IMR-90 (cell line): ENCODE measurements at regions not wholly inside any gene's neighbourhood (a gene's known extent, or its start where the extent isn't known, plus 50 kb on each side); places are given as distances from the start of the nearest gene placed in this dataset.

Experiments
- ATAC-seq: fragments of 200-7000 bp; cut with Tn5 transposase; 2 replicates; pipeline ENCODE4 v1.9.1; 2020; ENCODE audit warnings: low read depth, mild to moderate bottlenecking, moderate library complexity
- BruUV-seq: library from RNA; stranded (reverse); fragments of 400-500 nt; replicated peaks from 2 replicates; lab custom pipeline; 2021; lab: Mats Ljungman, UMichigan
- CTCF ChIA-PET: fragments of 300-600 bp; formaldehyde crosslinking; extraction: SDS; loops from one replicate; lab custom pipeline; 2021; ENCODE audit warnings: antibody characterized with exemption; lab: Yijun Ruan, JAX
- POLR2A ChIA-PET: fragments of 300-600 bp; sonication (Branson Sonifier 250); formaldehyde crosslinking; loops from one replicate; lab custom pipeline; 2022; ENCODE audit warnings: antibody characterized with exemption; ENCODE audit not compliant: unreplicated experiment; lab: Charles Lee
- DNase-seq: peaks from one replicate; pipeline ENCODE4 v3.0.0; 2013
- H2AFZ ChIP-seq: replicated peaks from 2 replicates; pipeline ENCODE3; 2013; ENCODE audit warnings: low read length, mild to moderate bottlenecking; ENCODE audit not compliant: poor library complexity
- H2AK5ac ChIP-seq: 2 replicates; pipeline ENCODE4 v1.6.1; 2013; ENCODE audit warnings: low read depth, low read length, inconsistent platforms
- H2AK9ac ChIP-seq: replicated peaks from 2 replicates; pipeline ENCODE3; 2013; ENCODE audit warnings: mild to moderate bottlenecking, low read depth, low read length, moderate library complexity; ENCODE audit not compliant: poor library complexity
- H2BK120ac ChIP-seq: 2 replicates; pipeline ENCODE4 v1.6.1; 2013; ENCODE audit warnings: low read depth, low read length, inconsistent platforms
- H2BK15ac ChIP-seq: 3 replicates; pipeline ENCODE4 v1.6.1; 2013; ENCODE audit warnings: low read depth, low read length, inconsistent platforms
- H2BK20ac ChIP-seq: 2 replicates; pipeline ENCODE4 v1.6.1; 2013; ENCODE audit warnings: low read depth, mild to moderate bottlenecking, inconsistent platforms, low read length, moderate library complexity
- H2BK5ac ChIP-seq: 2 replicates; pipeline ENCODE4 v1.6.1; 2013; ENCODE audit warnings: mild to moderate bottlenecking, low read depth, low read length, inconsistent platforms; ENCODE audit not compliant: poor library complexity, severe bottlenecking
- H3K14ac ChIP-seq: replicated peaks from 2 replicates; pipeline ENCODE4 v1.6.1; 2013; ENCODE audit warnings: low read depth, low read length, inconsistent platforms
- H3K18ac ChIP-seq: 2 replicates; pipeline ENCODE4 v1.6.1; 2013; ENCODE audit warnings: low read depth, low read length, control low read depth
- H3K23ac ChIP-seq: 2 replicates; pipeline ENCODE4 v1.6.1; 2013; ENCODE audit warnings: low read depth, low read length, inconsistent platforms
- H3K27ac ChIP-seq: 2 replicates; pipeline ENCODE4 v1.5.1; 2013; ENCODE audit warnings: mild to moderate bottlenecking, control low read depth, low read length; ENCODE audit not compliant: insufficient read depth
- H3K27me3 ChIP-seq: 2 replicates; pipeline ENCODE4 v1.6.1; 2013; ENCODE audit warnings: low read length; ENCODE audit not compliant: control insufficient read depth, insufficient read depth
- H3K36me3 ChIP-seq: 2 replicates; pipeline ENCODE4 v1.6.1; 2013; ENCODE audit warnings: low read length, mixed read lengths; ENCODE audit not compliant: control insufficient read depth, insufficient read depth
- H3K4ac ChIP-seq: 2 replicates; pipeline ENCODE4 v1.6.1; 2013; ENCODE audit warnings: low read depth, low read length, inconsistent platforms
- H3K4me1 ChIP-seq: 2 replicates; pipeline ENCODE4 v1.6.1; 2013; ENCODE audit warnings: low read length, mixed read lengths; ENCODE audit not compliant: control insufficient read depth, insufficient read depth
- H3K4me2 ChIP-seq: 2 replicates; pipeline ENCODE4 v1.6.1; 2013; ENCODE audit warnings: low read depth, mild to moderate bottlenecking, control low read depth, low read length, moderate library complexity
- H3K4me3 ChIP-seq: 2 replicates; pipeline ENCODE4 v1.5.1; 2013; ENCODE audit warnings: low read depth, mild to moderate bottlenecking, control low read depth, low read length, moderate library complexity; ENCODE audit not compliant: insufficient read depth
- H3K56ac ChIP-seq: 2 replicates; pipeline ENCODE4 v1.6.1; 2013; ENCODE audit warnings: low read length, inconsistent platforms; ENCODE audit not compliant: insufficient read depth; ENCODE audit errors: extremely low read depth
- H3K79me1 ChIP-seq, 2 experiments: 2 replicates each; pipeline ENCODE4 v1.6.1; 2013; ENCODE audit warnings: low read length in 2 of 2, inconsistent platforms in 1 of 2, low read depth in 1 of 2
- H3K9ac ChIP-seq: 2 replicates; pipeline ENCODE4 v1.6.1; 2013; ENCODE audit warnings: low read depth, low read length, control low read depth
- H3K9me1 ChIP-seq: 2 replicates; pipeline ENCODE4 v1.6.1; 2013; ENCODE audit warnings: low read length, inconsistent platforms; ENCODE audit not compliant: insufficient read depth
- H3K9me3 ChIP-seq: 2 replicates; pipeline ENCODE4 v1.6.1; 2013; ENCODE audit warnings: low read length; ENCODE audit not compliant: control insufficient read depth, insufficient read depth
- H4K20me1 ChIP-seq: 2 replicates; pipeline ENCODE4 v1.6.1; 2013; ENCODE audit warnings: low read length, inconsistent platforms; ENCODE audit not compliant: insufficient read depth
- H4K5ac ChIP-seq: 2 replicates; pipeline ENCODE4 v1.6.1; 2013; ENCODE audit warnings: mild to moderate bottlenecking, low read depth, low read length, control low read depth
- H4K8ac ChIP-seq, 2 experiments: 2 replicates each; pipeline ENCODE4 v1.6.1; 2013; ENCODE audit warnings: low read depth in 2 of 2, low read length in 2 of 2, control low read depth in 1 of 2, inconsistent platforms in 1 of 2
- H4K91ac ChIP-seq: 2 replicates; pipeline ENCODE4 v1.6.1; 2013; ENCODE audit warnings: low read depth, low read length, inconsistent platforms; ENCODE audit not compliant: insufficient read depth
- BHLHE40 ChIP-seq: fragments of 150-350 bp; IDR thresholded peaks from 2 replicates; pipeline ENCODE4 v1.6.1; 2016; ENCODE audit warnings: mild to moderate bottlenecking, low read depth, low read length
- CEBPB ChIP-seq: IDR thresholded peaks from 2 replicates; pipeline ENCODE4 v1.6.1; 2012; ENCODE audit warnings: low read depth, low read length, improper control_type of control experiment
- MAFK ChIP-seq: IDR thresholded peaks from 2 replicates; pipeline ENCODE4 v1.6.1; 2012; ENCODE audit warnings: low read depth, low read length, improper control_type of control experiment
- MAZ ChIP-seq: IDR thresholded peaks from 2 replicates; pipeline ENCODE4 v1.6.1; 2012; ENCODE audit warnings: low read depth, mild to moderate bottlenecking, low read length, improper control_type of control experiment, moderate library complexity, borderline replicate concordance
- MXI1 ChIP-seq: IDR thresholded peaks from 2 replicates; pipeline ENCODE4 v1.6.1; 2012; ENCODE audit warnings: low read depth, mild to moderate bottlenecking, low read length, moderate library complexity, borderline replicate concordance
- POLR2A ChIP-seq: IDR thresholded peaks from 2 replicates; pipeline ENCODE4 v1.6.1; 2012; ENCODE audit warnings: mild to moderate bottlenecking, low read depth, low read length
- RCOR1 ChIP-seq: IDR thresholded peaks from 2 replicates; pipeline ENCODE4 v1.6.1; 2012; ENCODE audit warnings: mild to moderate bottlenecking, low read length, improper control_type of control experiment; ENCODE audit not compliant: insufficient replicate concordance
- SMC3 ChIP-seq: fragments of 150-350 bp; IDR thresholded peaks from 2 replicates; pipeline ENCODE4 v1.6.1; 2016; ENCODE audit warnings: low read depth, mild to moderate bottlenecking, antibody characterized with exemption, low read length, moderate library complexity
- WGBS, 2 experiments: methylation state at CpG; one replicate each; pipeline versions ENCODE4 v1.1.5 to v1.1.7; 2013; ENCODE audit warnings: missing lambda C conversion rate in 2 of 2; ENCODE audit not compliant: insufficient read length in 1 of 2; ENCODE audit errors: extremely low coverage in 2 of 2; 5-methylcytosine and 5-hydroxymethylcytosine counted together
- dilution Hi-C: fragments of 300-500 bp; cut with HindIII; formaldehyde crosslinking; loops from one replicate; pipeline ENCODE4 v1.14.3; 2018; ENCODE audit warnings: low sequenced_read_pairs; ENCODE audit not compliant: unreplicated experiment
- in situ Hi-C: fragments of 300-500 bp; cut with MboI; formaldehyde crosslinking; loops from 3 replicates; pipeline ENCODE4 v1.14.3; 2019; ENCODE audit warnings: low sequenced_read_pairs, inconsistent platforms, mixed read lengths
- intact Hi-C: fragments of 100-400 bp; cut with micrococcal nuclease; formaldehyde crosslinking; loops from 2 replicates; pipeline ENCODE4 v1.10.0; 2022

DNA sequence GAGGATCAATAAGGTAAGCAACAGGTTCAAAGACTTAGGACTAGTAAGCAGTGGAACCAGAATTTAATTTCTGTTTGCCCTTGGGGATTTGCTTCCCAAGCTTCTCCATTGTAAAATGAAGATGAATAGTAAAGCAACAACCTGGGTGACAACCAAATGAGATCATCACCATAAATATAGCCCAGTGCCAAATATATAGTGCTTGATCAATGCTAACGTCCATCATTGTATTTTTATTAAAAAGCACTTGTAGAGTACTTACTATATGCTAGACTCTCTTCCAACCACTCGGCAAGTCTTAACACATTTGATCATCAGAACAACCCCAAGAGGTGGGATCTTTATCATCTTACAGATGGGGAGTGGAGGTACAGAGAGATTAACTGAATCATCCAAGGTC lies 51.5 kb upstream of the NMNAT3 start:
- Histone ChIP-seq H4K8ac (no peak overlapping the region), H3K4ac (no peak overlapping the region), H2AFZ (no peak overlapping the region), H3K9ac (no peak overlapping the region), H2BK120ac (no peak overlapping the region), H3K4me2 (no peak overlapping the region), H3K18ac (no peak overlapping the region), H2AK9ac (no peak overlapping the region), H3K14ac (no peak overlapping the region), H2AK5ac (no peak overlapping the region), H2BK20ac (no peak overlapping the region), H3K4me3 (no peak overlapping the region), H3K9me3 (no peaks in the 10 kb centered on the region), H3K23ac (no peak overlapping the region), H3K4me1 (no peaks in the 10 kb centered on the region), H4K20me1 (no peaks in the 10 kb centered on the region), H2BK5ac (no peak overlapping the region), H3K79me1 (no peaks in the 10 kb centered on the region), H4K5ac (no peak overlapping the region), H3K56ac (no peak overlapping the region), H3K36me3 (no peaks in the 10 kb centered on the region), H2BK15ac (no peak overlapping the region), H4K91ac (no peak overlapping the region), H3K27ac (no peak overlapping the region), H3K9me1 (no peaks in the 10 kb centered on the region), H3K27me3 (no peaks in the 10 kb centered on the region)
- DNase-seq, result no peak
- ChIA-PET POLR2A (no interaction called here), CTCF (no interaction called here)
- intact Hi-C loops (no loop called here), in situ Hi-C loops (no loop called here), dilution Hi-C loops (no loop called here)
- TF ChIP-seq CEBPB (no peak), SMC3 (no peak), MAFK (no peak), BHLHE40 (no peak), POLR2A (no peak), MXI1 (no peak), MAZ (no peak), RCOR1 (no peak)
- no TSS peak for BruUV-seq
- WGBS, 2 experiments, result no CpG with 5 or more reads among the region's 2 CpGs
- ATAC-seq, result no peak
